Epithelial cell of esophagus (primary cell): ENCODE measurements at regions not wholly inside any gene's neighbourhood (a gene's known extent, or its start where the extent isn't known, plus 50 kb on each side); places are given as distances from the start of the nearest gene placed in this dataset.
A peak's percentile ranks its signal among the peaks of the same experiment; 100 is the strongest.
"Not testable (repeated sequence)": the region's sequence is repeated elsewhere in the genome, so short reads cannot be mapped to it uniquely, and the experiment has no call there.

Experiments used
- DNase-seq: peaks from one replicate; pipeline ENCODE4 v3.0.0; 2010; ENCODE audit warnings: low read depth
- H3K4me3 ChIP-seq: 2 replicates; pipeline ENCODE4 v1.5.1; 2011; ENCODE audit warnings: mild to moderate bottlenecking, low read length, control low read depth
- TF ChIP-seq, protein P1 (sequence below): IDR thresholded peaks from 2 replicates; pipeline ENCODE4 v1.5.1; 2011; ENCODE audit warnings: low read depth, mild to moderate bottlenecking, low read length, control low read depth, inconsistent platforms; ENCODE audit not compliant: insufficient read depth; ENCODE audit errors: missing control alignments

DNA sequence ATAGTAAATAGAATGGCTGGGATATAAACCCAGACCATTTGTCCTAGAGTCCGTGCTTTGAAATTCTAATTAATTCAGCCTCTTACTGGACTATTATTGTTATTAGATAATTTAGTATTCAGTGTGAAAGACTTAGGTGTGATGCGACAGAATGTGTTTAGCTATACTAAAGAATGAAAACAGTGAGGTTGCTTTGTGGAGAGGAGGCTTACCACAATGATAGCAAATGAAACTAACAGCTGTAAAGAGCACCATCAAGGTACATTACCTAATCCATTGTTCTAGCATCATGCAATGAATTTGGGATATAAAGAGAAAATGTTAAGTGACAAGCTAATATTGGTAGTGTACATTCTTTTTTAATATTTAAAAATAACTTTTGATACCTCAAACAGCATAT is 911.1 kb downstream of the KCNT2 start:
- no peak overlapping the region for H3K4me3 ChIP-seq
- TF ChIP-seq, protein P1, sequence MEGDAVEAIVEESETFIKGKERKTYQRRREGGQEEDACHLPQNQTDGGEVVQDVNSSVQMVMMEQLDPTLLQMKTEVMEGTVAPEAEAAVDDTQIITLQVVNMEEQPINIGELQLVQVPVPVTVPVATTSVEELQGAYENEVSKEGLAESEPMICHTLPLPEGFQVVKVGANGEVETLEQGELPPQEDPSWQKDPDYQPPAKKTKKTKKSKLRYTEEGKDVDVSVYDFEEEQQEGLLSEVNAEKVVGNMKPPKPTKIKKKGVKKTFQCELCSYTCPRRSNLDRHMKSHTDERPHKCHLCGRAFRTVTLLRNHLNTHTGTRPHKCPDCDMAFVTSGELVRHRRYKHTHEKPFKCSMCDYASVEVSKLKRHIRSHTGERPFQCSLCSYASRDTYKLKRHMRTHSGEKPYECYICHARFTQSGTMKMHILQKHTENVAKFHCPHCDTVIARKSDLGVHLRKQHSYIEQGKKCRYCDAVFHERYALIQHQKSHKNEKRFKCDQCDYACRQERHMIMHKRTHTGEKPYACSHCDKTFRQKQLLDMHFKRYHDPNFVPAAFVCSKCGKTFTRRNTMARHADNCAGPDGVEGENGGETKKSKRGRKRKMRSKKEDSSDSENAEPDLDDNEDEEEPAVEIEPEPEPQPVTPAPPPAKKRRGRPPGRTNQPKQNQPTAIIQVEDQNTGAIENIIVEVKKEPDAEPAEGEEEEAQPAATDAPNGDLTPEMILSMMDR, result no peak
- DNase-seq, result no peak

DNA sequence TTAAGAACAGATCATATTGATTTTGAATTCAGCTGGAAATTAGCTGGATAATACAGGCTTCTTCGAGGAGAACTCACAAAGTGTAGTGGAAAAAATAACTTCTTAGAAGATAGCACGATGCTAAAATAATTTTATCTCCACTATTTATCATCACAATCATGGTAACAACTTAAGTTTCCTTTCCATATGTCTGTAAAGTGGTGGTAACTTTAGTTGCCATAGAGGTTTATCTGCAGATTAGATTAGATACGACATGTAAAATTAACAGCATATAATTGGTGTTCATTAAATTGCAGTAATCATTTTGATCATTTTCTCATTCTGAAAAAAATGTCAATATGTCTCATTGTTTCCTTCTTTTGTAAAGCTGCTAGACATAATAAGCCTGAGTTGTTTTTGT is 921.5 kb downstream of the KCNT2 start:
- no peak overlapping the region for H3K4me3 ChIP-seq
- TF ChIP-seq, protein P1, result no peak
- no peak for DNase-seq

DNA sequence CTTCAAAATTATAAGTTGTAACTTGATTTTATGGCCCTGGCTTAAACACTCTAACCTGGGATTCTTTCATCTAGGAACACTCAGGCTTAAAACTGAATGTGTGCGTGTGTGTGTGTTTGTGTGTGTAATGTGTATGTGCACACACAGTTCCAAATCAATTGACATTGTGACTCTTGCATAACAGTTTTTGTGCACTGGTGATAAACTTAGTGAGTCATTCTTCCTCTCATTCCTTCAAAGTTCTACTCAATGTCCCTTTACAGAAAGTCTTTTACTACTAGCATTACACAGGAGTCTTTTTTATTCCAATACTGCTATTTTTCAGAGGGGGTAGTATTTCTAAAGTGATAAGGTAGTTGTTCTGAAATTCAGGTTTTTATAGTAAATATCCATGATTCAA is 943.6 kb downstream of the KCNT2 start:
- TF ChIP-seq, protein P1, result no peak
- peak; percentile 46 for DNase-seq

DNA sequence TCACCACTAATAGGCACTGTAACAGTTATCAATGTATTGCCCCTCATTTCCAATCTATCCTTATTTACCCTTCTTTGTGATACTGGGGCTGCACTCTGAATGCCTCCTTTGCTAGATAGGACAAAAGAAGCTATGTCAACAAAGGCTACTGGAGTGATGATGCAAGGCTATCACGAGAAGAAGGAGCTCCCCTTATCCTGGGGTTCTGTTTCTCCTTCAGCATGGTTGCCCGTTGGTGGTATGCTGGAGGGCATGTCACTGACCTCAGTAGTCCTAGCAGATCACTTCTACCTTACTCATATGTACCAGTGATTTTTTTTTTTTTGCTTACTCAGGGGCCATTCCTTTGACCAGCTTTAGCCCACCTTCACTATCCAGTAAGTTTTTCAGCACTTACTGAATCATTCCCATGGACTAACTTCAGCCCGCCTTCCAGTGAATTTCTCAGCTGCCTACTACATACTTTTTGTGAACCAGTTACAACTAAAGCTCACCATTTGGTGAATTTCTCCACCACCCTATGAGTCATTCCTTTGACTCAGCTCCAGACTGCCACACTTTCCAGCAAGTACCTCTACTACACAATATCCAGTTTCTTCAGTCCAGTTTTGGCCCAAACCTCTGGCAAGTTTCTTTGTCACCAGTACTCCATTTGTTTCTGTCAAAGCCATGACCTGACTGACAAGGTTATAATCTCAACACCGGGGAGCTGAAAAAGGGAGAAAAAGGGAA is 944.5 kb downstream of the KCNT2 start:
- peak; percentile 90 for DNase-seq
- TF ChIP-seq, protein P1, result no peak
- no peak overlapping the region for H3K4me3 ChIP-seq

More for the DNA sequence above, 943.6 kb downstream of the KCNT2 start:
- H3K4me3 ChIP-seq, result no peak overlapping the region

DNA sequence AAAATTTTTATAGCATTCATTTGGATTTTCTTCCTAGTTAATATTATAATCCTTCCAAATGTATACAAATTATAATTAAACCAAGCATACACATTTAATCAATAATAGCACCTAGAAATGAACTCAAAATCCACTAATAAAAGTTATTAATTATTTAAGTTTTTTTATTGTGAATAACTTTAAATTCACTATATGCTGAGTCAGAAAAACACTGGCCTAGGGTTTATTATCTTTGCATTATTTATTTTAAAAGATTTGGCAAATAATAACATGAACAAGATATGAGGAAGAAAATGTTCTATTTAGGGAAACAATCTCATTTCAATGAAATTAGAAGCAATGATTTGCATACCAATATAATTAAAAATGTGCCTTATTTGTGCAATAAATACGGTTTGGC is 951.5 kb downstream of the KCNT2 start:
- TF ChIP-seq, protein P1, result no peak
- no peak for DNase-seq
- H3K4me3 ChIP-seq, result no peak overlapping the region

DNA sequence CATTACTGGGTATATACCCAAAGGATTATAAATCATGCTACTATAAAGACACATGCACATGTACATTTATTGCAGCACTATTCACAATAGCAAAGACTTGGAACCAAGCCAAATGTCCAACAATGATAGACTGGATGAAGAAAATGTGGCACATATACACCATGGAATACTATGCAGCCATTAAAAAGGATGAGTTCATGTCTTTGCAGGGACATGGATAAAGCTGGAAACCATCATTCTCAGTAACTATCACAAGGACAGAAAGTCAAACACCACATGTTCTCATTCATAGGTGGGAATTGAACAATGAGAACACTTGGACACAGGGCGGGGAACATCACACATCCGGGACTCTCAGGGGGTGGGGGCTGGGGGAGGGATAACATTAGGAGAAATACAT is 959.4 kb downstream of the KCNT2 start:
- H3K4me3 ChIP-seq, DNase-seq: not testable (repeated sequence)

DNA sequence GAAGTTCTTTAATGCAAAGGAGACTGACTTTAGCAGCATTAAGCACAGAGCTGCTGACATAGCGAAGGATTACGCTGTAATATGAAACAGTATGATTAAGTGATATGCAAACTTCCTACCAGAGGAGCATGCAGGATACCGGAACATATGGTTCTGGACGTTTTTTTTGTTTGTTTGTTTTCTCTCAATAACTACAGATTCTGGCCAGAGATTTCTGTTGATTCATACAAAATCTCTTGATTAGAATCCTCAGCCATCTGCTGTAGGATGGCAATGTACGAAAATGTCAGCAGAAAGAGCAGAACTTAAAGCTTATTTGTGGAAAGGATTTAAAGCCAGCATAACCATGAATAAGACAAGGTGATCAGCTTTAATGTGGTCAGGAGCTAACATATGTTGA is 970.7 kb downstream of the KCNT2 start:
- H3K4me3 ChIP-seq, result no peak overlapping the region
- TF ChIP-seq, protein P1, result no peak
- DNase-seq, result no peak

DNA sequence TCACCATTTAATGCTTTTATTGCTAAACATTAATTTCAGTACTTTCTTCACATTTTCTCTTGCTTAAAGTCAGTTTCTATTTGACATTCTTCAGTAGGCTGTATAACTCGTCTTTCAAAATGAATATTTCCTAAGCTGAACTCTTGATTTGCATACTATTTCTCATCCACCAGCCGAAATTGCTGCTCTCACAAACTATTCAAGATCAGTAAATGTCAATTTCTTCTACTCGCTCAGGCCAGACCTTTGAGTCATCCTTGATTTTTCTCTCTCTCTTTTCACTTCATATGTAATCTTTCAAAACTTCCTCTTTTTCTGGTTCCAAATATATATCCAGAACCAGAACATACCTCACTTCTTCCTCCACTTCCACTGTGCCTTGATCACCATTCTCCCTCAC is 990.0 kb downstream of the KCNT2 start:
- H3K4me3 ChIP-seq, result no peak overlapping the region
- no peak for DNase-seq
- TF ChIP-seq, protein P1, result no peak
